NCI-H128 (cell line): ENCODE measurements at regions not wholly inside any gene's neighbourhood (a gene's known extent, or its start where the extent isn't known, plus 50 kb on each side); places are given as distances from the start of the nearest gene placed in this dataset.
"Not testable (repeated sequence)": the region's sequence is repeated elsewhere in the genome, so short reads cannot be mapped to it uniquely, and the experiment has no call there.

Experiments
- DNase-seq: peaks from one replicate; lab custom pipeline; 2025; ENCODE audit not compliant: unreplicated experiment; lab: John Stamatoyannopoulos, UW

DNA sequence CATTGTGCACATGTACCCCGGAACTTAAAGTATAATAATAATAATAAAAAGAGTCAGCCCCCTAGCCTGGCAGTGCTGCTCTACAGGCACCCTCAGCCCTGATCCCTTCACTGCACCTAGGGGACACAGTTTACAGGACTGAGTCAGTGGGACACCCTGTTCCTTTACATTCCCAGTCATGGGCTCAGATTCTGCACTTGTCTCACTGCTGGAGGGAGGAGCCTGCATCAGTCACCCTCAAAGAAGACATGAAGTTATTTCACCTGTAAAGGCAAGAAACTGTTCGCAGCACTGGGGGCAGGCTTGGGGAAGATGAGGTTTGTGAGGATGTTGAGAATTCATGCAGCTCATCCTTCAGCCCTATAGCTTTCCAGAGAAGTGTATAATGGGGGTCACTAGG lies 50.7 kb upstream of the VPREB1 start:
- DNase-seq = no peak

DNA sequence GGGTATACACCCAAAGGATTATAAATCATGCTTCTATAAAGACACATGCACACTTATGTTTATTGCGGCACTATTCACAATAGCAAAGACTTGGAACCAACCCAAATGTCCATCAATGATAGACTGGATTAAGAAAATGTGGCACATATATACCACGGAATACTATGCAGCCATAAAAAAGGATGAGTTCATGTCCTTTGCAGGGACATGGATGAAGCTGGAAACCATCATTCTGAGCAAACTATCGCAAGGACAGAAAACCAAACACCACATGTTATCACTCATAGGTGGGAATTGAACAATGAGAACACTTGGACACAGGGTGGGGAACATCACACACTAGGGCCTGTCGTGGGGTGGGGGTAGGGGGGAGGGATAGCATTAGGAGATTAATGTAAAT lies 51.1 kb upstream of the VPREB1 start:
- not testable (repeated sequence) for DNase-seq

DNA sequence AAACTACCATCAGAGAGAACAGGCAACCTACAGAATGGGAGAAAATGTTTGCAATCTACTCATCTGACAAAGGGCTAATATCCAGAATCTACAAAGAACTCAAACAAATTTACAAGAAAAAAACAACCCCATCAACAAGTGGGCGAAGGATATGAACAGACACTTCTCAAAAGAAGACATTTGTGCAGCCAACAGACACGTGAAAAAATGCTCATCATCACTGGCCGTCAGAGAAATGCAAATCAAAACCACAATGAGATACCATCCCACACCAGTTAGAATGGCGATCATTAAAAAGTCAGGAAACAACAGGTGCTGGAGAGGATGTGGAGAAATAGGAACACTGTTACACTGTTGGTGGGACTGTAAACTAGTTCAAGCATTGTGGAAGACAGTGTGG lies 51.6 kb upstream of the VPREB1 start:
- DNase-seq = not testable (repeated sequence)

DNA sequence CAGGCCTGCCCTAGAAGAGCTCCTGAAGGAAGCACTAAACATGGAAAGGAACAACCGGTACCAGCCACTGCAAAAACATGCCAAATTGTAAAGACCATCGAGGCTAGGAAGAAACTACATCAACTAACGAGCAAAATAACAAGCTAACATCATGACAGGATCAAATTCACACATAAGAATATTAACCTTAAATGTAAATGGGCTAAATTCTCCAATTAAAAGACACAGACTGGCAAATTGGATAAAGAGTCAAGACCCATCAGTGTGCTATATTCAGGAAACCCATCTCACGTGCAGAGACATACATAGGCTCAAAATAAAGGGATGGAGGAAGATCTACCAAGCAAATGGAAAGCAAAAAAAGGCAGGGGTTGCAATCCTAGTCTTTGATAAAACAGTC lies 54.8 kb upstream of the VPREB1 start:
- not testable (repeated sequence) for DNase-seq

DNA sequence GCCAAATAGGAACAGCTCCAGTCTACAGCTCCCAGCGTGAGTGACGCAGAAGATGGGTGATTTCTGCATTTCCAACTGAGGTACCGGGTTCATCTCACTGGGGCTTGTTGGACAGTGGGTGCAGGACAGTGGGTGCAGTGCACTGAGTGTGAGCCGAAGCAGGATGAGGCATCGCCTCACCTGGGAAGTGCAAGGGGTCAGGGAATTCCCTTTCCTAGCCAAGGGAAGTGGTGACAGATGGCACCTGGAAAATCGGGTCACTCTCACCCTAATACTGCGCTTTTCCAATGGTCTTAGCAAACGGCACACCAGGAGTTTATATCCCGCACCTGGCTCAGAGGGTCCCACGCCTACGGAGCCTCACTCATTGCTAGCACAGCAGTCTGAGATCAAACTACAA lies 56.7 kb upstream of the VPREB1 start:
- not testable (repeated sequence) for DNase-seq

DNA sequence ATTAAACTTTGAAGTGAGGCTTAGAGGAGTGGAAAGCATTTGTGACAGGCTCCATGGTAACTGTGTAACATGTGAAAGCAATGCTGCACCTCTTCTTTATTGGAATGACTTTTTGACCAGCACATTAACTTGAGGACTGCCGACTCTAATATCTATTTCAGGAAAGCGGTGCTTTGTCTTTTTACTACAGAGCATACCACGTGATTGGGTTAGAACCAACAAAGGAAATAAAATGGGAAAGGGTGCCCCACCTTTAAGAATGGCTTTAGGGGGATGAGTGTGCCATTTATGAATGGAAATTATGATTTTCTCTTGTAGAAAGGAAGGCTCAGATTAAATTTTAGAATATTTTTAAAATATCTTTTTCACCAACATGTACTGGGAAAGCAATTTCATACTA lies 57.3 kb upstream of the VPREB1 start:
- DNase-seq = no peak

DNA sequence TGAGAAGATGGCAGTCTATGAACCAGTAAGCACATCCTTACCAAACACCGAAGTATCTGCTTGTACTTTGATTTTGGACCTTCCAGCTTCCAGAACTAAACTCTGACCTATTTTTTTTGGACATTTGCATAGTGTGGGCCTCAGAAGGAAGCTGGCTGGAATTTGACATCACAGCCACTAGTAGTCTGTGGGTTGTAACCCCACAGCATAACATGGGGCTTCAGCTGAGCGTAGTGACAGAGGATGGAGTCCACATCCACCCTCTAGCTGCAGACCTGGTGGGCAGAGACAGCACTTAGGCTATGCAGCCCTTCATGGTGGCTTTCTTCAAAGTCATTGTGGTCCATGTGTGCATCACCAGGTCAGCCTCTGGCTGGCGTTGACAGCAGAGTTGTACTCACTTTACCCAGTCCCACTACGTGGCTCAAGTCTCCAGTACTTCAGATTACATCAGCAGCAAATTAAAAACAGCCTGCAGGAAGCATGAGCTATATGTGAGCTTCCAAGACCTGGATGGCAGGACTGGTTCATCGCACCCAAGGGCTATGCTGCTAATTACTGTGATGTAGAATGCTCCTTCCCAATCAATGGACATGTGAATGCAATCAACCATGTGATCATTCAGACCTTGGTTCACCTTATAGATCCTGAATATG lies 58.6 kb upstream of the VPREB1 start:
- DNase-seq = no peak

DNA sequence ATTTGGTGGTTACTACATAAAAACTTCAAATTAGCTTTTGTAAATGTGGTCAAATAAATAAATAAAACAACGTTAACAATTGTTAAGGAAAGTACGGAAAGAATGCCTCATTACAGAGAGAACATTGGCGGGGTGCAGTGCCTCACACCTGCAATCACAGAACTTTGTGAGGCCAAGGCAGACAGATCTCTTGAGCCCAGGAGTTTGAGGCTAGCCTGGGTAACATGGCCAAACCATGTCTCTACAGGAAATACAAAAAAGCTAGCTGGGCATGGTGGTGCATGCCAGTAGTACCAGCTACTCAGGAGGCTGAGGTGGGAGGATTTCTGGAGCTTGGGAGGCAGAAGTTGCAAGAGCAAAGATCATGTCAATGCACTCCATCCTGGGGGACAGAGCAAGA lies 59.4 kb upstream of the VPREB1 start:
- no peak for DNase-seq

DNA sequence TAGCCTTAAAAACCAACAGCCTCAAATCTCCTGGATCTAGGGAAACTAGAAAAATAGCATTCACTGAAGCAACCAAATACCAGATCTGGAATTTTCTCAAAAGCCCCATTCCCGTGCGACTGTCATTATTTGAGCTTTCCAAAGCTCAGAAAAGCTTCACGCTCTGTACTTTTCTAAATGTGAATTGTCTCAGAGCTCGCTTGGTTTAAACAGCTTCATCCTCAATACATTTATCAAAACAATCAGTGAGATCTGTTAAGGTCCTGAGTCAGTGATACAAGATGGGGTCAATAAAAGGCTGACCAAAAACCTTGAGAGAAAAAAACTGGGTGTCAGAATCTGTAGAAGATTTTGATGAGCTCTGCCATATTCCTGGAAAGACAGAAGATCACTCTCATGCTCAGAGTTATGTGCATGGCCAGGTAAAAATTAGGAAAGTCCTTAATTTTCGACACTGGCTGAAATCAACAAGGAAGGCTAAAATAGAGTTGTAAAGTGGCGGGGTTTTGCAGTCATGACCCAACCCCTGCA lies 60.2 kb upstream of the VPREB1 start:
- no peak for DNase-seq

DNA sequence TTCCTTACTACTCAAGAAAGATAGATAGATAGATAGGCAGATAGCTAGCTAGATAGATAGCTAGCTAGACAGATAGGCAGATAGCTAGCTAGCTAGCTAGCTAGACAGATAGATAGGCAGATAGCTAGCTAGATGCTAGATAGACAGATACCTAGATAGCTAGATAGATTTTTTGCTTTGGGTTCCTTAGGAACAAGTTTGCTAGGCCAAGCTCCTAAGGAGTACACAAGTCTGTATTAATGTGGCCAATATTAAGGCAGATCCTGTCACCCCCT lies 61.7 kb upstream of the VPREB1 start:
- no peak for DNase-seq

DNA sequence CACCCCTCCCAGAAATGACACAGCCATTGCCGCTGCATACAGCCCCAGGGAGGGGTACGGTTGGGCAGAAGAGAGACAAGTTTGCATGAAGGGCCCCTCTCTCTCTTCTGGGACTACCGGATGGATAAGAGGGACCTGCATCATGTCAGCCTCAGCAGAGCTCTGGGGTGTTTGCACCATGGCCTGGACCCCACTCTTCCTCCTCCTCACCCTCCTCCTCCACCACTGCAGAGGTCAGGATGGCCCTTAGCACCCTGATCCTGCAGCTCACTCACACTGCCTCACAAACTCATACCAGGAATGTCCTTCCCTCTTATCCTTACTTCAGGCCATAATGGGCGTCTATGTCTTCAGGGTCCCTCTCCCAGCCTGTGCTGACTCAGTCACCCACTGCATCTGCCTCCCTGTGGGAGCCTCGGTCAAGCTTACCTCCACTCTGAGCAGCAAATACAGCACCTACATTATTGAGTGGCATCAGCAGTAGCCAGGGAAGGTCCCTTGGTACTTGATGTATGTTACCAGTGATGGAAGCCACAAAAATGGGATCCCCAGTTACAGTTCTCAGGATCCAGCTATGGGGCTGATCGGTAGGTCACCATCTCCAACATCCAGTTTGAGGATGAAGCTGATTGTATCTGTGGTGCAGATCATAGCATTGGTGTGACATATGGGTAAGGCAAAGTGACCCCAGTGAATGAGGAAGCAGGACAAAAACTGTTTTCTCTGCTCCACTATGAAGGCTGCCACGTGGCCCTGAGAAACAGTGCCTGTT lies 62.2 kb upstream of the VPREB1 start:
- no peak for DNase-seq

DNA sequence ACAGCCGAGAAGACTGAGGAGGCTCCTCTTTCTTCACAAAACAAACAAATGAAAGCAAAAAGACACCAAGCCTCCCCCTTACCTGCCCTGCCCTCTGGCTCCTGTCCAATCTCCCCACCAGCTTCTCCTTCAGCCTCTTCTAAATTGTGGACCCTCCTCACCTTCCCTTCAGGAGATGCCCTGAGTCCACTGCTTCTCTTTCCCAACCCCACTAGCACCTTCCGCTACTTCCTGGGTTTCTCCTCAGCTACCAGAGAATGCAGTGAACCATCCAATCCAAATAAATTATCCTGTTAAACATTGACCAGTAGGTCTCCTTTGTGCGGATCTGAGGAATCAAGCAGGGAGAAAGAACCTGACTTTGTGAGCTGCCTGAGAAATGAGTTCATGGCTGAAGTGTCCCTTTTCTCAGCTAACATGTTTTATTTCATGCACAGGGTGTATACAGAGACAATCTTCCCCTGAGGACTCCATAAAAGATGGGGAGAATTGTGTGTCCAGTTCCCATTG lies 63.2 kb upstream of the VPREB1 start:
- no peak for DNase-seq

DNA sequence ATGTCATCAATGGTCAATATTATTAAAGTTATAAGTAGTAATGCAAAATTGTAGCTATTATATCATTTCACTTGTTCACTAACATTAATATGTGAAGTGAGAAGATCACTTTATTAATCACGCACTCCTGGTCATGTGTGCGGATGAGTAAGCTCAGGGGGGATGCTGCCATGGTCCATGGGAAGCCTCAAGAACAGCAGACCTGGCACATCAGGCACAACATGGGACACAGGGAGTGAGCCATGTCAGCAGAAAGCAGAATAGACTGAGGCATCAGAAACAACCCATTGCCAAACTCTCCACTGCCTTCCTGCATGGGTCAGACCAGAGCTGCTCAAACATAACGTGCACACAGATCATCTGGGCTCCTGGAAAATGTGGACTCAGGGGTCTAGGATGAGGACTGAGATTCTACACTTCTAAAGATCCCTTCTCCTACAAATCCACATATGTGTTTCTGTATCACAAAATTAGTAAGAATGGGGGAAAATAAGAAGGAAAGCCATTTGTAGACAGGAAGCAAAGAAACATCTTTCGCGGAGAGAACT lies 63.8 kb upstream of the VPREB1 start:
- no peak for DNase-seq

DNA sequence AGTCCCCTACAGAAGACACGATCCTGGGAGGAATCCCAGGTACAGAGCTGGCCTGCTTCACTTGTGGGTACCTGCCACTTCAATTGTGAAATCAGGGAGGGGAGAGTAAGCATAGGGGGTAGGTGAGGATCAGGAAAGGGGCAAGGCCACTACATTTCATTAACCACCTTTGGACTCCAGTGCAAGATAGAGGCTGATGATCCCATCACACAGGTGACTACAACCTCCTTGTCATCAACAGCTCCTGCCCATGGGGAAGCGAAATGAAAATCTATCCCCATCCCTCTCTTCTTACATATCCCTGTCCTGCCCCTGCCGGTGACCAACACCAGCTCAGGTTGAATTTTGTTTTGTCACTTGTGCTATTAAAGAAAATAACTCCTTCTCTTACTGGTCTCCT lies 64.7 kb upstream of the VPREB1 start:
- no peak for DNase-seq

DNA sequence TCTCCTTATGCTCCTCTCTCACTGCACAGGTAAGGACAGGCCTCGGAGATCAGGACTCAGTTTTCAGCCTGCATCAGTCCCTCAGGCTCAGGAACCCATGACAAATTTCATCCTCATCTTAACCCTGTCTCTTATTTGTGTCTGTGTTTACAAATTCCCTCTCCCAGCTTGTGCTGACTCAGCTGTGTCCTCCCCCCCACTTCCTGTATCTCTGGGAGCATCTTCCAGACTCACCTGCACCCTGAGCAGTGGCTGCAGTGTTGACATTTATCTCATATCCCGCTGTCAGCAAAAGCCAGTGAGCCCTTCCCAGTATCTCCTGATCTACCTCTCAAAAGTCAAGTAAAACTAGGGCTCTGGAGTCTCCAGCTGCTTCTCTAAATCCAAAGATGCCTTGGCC lies 65.6 kb upstream of the VPREB1 start:
- no peak for DNase-seq

DNA sequence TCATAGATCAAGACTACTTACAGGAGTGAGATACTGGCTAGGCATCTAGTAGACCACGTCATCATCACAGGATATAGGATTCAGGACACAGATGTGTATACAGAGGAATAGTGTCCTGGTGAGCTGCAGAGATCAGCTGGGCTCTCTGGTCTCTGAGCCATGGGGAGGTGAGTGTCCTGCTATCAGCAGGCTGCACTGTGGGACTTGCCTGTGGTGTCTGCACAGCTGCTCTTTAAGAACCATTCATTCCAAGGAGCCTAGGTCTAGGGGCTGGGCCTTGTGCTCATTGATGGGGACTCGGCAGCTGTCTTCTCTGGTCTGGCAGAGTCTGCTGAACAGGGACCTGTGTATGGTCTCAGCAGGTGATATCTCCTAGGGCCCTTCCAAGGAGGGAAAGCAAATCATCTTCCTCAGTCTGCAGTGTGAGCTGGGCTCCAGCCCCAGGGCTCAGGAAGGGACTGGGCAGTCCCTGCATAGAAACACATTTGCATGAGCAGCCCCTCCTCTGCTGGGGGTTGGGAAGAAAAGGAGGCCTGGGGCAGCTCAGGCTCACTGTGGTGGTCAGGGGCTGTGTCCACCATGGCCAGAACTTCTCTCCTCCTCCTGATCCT lies 66.1 kb upstream of the VPREB1 start:
- no peak for DNase-seq

DNA sequence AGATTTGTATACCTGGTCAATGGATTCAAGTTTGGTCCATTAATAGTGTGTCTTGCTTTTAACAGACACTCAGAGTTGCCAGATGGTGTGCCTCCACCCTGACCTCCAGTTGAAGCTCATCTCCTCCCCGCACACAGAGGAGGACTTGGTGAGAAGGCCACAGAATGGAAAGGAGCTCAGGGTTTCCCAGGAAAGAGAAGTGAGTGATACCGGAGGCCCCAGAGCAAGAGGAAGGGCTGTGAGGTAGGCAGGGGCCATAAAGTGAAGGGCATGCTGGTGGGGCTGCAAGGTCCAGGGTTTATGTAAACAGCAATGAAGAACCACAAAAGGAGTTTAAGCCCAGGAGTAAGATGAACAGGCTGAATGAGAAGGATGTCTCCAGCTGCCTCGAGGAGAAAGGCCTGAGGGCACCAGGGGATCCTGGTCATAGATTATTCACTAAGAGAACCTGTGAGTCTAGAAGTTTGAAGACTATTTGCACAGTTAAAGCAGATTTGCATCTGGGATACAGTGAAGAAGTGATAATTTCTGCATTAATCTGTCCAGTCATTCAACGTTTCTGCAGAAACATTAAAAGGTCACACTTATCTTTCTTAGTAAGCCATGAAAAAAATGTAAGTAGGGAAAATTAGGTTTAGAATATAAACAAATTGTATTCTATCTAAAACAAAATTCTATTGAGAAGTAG lies 67.5 kb upstream of the VPREB1 start:
- DNase-seq = no peak

DNA sequence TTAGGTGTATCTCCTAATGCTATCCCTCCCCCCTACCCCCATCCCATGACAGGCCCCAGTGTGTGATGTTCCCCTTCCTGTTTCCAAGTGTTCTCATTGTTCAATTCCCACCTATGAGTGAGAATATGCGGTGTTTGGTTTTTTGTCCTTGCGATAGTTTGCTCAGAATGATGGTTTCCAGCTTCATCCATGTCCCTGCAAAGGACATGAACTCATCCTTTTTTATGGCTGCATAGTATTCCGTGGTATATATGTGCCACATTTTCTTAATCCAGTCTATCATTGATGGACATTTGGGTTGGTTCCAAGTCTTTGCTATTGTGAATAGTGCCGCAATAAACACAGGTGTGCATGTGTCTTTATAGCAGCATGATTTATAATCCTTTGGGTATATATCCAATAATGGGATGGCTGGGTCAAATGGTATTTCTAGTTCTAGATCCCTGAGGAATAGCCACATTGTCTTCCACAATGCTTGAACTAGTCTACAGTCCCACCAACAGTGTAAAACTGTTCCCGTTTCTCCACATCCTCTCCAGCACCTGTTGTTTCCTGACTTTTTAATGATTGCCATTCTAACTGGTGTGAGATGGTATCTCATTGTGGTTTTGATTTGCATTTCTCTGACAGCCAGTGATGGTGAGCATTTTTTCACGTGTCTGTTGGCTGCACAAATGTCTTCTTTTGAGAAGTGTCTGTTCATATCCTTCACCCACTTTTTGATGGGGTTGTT lies 71.5 kb upstream of the VPREB1 start:
- DNase-seq = not testable (repeated sequence)

DNA sequence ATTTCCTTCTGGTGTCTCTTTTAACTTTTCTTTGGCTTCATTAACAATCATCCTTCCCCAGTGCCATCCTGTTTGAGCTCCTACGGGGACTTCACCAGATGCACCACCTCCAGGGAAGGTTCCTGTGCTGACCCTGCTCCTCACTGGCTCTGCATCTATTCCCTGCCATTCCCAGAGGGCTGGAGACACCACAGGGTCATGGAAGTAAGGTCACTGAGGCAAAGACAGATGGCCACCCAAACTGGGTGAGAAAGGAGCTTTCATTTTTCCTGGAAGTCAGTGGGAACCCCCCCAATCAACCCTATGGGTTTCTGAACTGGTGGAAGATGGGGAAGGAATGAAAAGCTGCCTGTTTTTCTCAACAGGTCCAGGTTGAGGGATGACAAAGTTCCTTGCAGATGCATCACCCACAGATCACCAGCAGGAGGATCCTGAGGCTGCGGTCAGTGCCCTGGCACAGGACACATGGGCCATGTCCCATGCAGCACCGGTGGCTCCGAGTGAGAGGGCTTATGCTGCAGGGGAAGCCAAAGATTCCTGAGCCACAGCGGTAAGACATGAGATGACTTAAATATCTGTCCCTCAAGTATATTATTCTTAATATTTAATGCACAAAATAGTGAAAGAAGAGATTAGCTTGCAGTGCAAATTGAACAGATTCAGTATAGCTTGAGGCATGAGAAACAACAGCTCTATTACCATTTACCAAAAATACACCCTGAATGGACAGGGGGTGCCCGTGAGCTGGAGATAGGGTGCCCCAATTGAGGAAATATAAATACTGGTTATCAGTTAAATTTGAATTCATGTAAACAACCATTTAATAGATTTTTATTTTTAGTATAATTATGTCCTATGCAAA lies 73.0 kb upstream of the VPREB1 start:
- DNase-seq = no peak

DNA sequence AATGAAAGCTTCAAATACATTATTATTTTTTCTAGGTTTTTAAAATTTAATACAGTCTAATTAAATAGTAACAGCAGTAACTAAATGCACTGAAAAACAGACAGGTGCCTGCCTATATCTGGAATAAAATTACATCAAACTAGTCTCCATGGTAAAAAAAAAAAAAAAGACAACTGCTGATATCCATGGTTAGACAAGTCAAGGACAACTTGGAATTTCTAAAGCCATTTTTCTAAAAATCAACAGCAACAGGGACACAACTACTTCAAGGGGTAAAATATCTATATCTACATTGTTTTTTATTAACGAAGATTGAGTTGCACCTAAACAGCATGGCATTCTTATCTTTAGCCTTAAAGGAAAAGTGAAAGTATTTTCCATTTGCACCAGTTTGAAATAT lies 74.7 kb upstream of the VPREB1 start:
- DNase-seq = no peak
